Activated naive CD4-positive, alpha-beta T cell (primary cell): ENCODE measurements at regions not wholly inside any gene's neighbourhood (a gene's known extent, or its start where the extent isn't known, plus 50 kb on each side); places are given as distances from the start of the nearest gene placed in this dataset.

Experiments
- DNase-seq, 4 experiments: peaks; one replicate each; lab custom pipeline; 2025; lab: John Stamatoyannopoulos, UW

GRCh38 chr10:2980791-2981360 is 86.5 kb upstream of the PFKP start:
- DNase-seq, result no peak

DNA sequence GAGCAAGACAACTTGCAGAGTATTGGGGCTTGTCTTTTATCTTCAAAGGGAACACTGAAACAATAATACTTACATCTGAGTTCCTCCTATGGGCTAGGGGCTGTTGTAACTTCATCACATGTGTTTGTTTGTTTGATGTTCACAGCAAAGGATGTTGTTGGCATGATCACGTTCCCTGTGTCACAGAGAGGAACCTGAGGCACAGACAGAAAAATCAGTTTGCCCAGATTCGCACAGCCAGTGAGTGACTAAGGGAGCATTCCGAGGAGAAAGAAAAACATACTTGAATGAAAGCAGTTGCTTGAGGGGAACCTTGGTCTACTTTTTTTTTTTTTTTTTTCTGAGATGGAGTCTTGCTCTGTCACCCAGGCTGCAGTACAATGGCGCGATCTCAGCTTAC is 87.2 kb upstream of the PFKP start:
- DNase-seq, result no peak

GRCh38 chr10:2979306-2979705 is 88.0 kb upstream of the PFKP start:
- DNase-seq, result no peak

DNA sequence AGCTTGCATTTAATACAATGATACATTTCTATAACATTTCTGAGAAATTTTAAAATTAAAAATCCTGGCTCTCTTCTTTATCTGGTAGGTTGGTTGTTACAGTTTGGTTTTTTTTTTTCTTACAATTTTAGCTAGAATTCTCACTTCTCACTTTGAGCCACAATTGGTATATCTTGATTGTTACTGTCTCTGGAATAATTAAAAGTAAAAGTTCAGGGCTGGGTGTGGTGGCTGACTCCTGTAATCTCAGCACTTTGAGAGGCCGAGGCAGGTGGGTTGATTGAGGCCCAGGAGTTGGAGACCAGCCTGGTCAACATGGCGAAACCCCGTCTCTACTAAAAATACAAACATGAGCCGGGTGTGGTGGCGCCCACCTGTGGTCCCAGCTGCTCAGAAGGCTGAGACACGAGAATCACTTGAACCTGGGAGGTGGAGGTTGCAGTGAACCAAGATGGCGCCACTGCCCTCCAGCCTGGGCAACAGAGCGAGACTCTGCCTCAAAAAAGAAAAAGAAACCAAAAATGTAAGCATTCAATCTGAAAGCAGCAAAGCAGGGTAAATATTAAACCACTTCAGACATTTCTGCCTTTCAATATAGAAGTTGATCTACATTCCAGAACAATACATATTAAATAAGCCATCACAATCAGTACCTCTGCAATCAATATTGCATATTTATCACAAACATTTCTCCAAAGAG is 88.6 kb upstream of the PFKP start:
- no peak for DNase-seq

DNA sequence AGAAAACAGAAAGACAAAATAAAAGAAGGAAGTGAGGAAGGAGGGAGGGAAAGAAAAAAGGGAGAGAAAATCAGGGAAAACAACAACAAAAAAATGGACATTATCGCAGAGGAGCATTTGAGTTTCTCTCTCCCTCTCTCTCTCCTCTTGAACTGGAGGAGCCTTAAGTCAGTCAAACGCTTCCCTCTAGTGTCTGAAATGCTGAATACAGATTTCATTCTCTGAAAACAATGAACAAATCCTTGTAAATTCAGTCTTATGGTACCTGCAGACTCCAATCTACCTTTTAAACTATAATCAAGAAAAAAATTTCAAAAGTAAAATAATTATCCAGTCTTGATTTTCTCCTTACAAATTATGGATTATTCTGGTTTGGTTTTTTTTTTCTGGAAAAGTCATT is 89.2 kb upstream of the PFKP start:
- DNase-seq, result no peak

- no peak for DNase-seq
These were observed 92.7 kb upstream of the PFKP start for GRCh38 chr10:2974503-2975207.

DNA sequence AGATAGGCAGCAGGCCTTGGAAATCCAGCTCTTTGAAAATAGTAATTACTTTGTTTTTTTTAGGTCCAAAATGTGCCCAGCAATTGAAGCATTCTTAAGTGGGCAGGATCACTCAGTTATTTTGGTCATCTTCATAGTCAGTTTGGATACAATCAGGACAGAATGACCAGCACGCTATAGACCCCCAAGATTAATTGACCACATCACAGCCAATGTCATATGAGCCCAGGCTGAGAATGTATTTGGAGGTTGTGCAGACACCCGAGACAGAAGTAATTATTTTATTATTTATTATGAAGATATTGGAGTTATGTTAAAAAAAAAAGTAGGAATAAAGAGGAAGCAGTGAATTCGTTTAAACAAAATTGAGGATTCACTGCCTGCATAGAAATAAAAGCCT is 93.3 kb upstream of the PFKP start:
- no peak for DNase-seq

GRCh38 chr10:2972810-2973209 is 94.5 kb upstream of the PFKP start:
- DNase-seq, result no peak

- no peak for DNase-seq
These were observed 95.1 kb upstream of the PFKP start for GRCh38 chr10:2972216-2972615.

DNA sequence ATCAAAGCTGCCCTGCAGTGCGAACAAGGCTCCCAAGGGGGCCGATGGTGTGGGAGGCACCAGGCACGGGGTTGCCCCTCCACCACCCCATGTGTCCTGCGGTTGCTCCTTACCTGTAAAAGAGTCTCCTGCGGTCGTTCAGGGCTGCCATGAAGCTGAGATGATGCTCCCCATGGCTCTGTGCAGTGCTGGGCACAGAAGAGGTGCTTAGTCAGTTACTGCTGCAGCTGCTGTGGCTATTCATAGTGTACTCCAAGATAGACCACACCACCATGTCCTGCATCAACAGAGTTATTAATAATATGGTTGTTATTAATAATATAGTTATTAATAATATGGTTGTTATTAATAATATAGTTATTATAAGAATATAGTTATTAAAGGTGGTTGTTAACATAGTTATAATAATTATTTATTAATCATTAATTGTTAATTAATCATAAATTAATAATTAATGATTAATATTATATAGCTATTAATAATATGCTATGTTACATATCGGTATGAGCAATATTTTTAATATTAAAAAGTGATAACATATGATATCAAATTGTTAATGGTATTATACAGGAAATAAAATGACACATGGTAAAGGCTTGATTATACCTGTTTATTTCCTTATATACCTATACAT is 97.0 kb upstream of the PFKP start:
- DNase-seq, result no peak

DNA sequence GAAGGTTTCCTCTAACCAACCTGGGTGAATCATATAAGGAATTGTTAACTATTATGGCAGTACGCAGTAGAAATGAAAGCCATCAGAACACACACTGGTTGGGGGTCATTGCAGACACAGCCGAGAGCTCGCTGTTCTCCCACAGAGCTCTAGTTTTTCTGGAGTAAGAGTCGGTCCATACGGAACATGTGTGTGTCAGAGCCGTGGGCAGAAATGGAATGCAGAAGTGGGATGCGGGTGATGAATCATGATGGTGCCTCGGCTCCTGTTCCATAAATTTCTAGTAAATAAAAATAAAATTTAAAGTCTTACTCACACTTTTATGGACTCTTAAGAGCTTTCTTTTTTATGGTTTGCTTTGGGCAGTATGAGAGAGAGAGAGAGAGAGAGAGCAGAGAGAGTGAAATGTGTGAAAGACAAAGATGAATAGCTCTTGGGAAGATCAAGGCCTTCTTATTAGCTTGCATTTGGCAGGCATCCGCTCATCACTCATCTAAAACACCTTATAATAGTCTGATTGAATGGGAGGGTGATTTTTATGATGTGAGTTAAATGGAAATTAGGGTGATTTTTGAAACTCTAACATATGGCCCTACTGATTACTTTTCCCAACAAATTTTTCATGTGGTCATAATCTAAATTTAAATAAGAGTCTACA is 98.8 kb upstream of the PFKP start:
- DNase-seq, result no peak

- no peak for DNase-seq
These were observed 101.2 kb upstream of the PFKP start for GRCh38 chr10:2966134-2966533.

DNA sequence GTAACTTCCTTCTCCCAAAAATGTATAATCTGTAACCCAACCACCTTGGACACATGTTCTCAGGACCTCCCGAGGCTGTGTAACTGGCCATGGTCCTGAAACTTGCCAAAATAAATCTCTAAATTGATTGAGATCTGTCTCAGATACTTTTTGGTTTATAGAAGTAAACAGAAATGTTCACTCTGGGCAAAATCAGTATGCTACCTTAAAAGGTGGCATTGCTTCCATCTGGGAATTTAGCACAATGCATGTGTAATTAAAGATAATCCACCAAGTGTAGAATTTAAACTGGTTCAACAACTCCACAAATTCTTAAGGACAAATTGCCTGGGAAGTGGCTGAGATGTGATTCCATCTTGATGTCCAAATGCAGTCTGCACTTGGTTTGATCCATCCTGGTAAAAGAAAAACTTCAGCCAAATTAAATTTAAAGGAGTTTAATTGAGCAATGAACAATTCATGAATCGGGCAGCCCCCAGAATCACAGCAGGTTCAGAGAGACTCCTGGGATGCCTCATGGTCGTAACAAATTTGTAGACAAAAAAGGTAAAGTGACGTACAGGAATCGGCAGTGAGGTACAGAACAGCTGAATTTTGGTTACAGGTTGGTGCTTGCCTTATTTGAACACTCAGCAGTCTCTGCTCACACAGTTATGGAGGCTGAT is 102.6 kb upstream of the PFKP start:
- DNase-seq, result no peak

- no peak for DNase-seq
These were observed 103.3 kb upstream of the PFKP start for GRCh38 chr10:2963889-2964631.

- no peak for DNase-seq
These were observed 105.2 kb upstream of the PFKP start for GRCh38 chr10:2962194-2962593.

GRCh38 chr10:2958659-2959058 is 108.7 kb upstream of the PFKP start:
- no peak for DNase-seq

DNA sequence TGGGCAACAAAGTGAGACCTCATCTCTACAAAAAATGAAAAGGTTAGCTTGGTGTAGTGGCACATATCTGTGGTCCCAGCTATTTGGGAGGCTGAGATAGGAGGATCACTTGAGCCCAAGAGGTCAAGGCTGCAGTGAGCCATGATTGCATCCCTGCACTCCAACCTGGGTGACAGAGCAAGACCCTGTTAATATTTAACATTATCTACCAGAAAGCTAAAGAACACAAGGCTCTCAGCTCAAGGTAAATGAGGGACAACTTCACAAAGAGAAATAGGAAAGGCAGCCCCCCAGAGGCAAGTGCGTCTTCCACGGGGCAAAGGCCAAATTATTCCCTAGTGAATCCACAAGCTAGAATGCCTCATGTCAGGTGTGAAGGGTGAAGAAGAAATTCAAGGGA is 109.6 kb upstream of the PFKP start:
- no peak for DNase-seq

DNA sequence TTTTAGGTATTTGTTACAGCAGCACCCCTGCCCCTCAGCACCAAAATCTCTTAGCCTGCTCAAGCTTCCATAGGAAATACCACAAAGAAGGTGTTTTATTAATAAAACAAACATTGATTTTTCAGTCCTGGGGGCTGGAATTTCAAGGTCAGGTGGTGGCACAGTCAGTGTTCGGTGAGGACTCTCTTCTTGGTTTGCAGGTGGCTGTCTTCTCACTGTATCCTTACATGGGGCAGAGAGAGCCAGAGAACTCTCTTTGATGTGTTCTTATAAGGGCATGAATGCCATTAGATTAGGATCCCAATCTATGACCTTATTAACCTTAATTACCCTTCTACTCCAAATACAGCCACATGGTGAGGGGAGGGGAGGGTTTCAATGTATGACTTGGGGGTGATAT is 112.3 kb upstream of the PFKP start:
- no peak for DNase-seq

DNA sequence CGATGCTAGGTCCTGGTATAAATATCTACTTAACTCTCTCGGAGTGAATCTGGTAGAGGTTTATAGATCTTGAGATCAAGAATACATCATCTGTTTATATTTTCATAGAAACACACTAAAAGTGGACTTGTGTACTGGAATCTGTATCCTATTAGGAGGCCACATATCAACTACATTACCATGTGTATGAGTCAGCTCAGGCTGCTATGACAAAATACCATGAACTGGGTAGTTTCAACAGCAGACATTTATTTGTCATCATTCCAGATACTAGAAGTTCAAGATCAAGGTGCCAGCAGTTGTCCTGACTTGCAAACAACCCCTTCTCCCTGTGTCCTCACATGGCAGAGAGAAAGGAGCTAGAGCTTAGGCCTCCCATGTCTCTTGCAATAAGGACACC is 113.9 kb upstream of the PFKP start:
- DNase-seq, result no peak

DNA sequence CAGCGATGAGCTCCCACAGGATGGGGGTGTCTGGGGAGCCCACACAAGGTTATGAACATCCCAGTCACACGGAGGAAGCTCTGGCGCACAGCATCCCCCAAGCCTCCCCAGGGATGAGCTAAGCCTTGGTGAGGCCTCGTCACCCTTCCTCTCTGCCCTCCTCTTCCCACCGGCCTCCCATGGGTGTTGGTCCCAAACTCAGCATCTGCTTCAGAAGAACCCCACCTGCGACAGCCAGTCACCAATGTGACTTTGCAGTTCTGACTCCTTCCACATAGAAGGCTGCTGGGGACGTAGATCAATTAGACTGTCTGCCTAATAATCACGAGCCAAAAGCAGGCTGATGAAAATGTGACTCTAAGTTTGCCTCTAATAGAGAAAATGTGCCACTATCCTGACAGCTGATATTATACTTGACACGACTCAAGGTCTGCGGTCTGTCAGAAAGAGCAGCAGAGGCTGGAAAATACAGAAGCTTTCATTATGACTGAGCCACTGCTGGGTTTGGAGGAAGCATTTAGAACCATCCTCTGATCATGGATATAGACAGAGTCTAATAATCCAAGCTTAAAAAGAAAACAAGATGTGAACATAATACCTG is 116.0 kb upstream of the PFKP start:
- DNase-seq, result no peak

DNA sequence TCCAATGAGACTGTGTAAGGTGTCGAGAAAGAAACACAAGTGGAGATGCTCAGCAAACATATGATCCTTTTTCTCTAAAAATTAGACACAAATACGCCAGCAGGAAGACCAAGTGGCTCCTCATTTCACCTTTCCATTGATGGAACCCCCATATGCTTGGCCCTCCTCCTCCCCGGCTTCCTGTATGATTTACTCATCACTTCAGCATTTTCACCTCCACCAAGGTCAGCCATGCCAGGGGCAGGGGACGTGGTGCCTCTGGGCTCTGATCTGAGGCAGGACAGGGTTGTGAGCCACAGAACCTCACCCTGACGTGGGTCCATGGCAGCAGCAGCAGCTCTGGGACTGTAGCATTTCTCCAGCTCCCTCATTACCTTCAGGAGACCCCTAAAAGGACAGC is 116.8 kb upstream of the PFKP start:
- no peak for DNase-seq
